K562 (cell line): ENCODE measurements at regions not wholly inside any gene's neighbourhood (a gene's known extent, or its start where the extent isn't known, plus 50 kb on each side); places are given as distances from the start of the nearest gene placed in this dataset.

ENCODE experiments used
- ETV5 ChIP-seq: sonication (generic); formaldehyde crosslinking; IDR thresholded peaks from 2 replicates; pipeline ENCODE4 v1.4.0; 2020; ENCODE audit warnings: low read depth, mild to moderate bottlenecking, missing genetic modification reagents
- MNT ChIP-seq, 2 experiments: fragments of 450-650 bp; conservative IDR thresholded peaks; 2 replicates each; pipeline ENCODE4 v1.6.1; 2017; ENCODE audit warnings: mild to moderate bottlenecking in 2 of 2, moderate library complexity in 2 of 2
- NELFE ChIP-seq: IDR thresholded peaks from 2 replicates; pipeline ENCODE4 v1.6.1; 2011; ENCODE audit warnings: mild to moderate bottlenecking; ENCODE audit not compliant: insufficient read depth, insufficient read length
- NFYB ChIP-seq: IDR thresholded peaks from 2 replicates; pipeline ENCODE4 v1.6.1; 2011; ENCODE audit warnings: mild to moderate bottlenecking, moderate library complexity; ENCODE audit not compliant: insufficient read length; ENCODE audit errors: extremely low read depth
- RBM39 ChIP-seq: fragments of 200-400 bp; formaldehyde crosslinking; optimal IDR thresholded peaks from 2 replicates; pipeline ENCODE3; 2018; ENCODE audit warnings: low read depth, low read length
- ZMIZ1 ChIP-seq, 2 experiments: fragments of 150-350 bp in 1 of 2; IDR thresholded peaks; 2 replicates each; pipeline ENCODE4 v1.6.1; 2012 to 2016; ENCODE audit warnings: low read depth in 2 of 2, low read length in 2 of 2, mild to moderate bottlenecking in 1 of 2, moderate library complexity in 1 of 2
- ZNF507 ChIP-seq: conservative IDR thresholded peaks from 2 replicates; pipeline ENCODE4 v1.6.1; 2017; ENCODE audit warnings: missing genetic modification characterization, missing compliant biosample characterization

- no peak for TF ChIP-seq ZMIZ1 (IDR thresholded peaks at IDR 0.05; ENCODE audit: low read depth in 2 of 2, low read length in 2 of 2)
- peak; percentile 26 for TF ChIP-seq RBM39
- TF ChIP-seq NELFE = no peak
- no peak for TF ChIP-seq NFYB
- 0 out of 2 replicates have a peak, but pooled peaks have one; percentile 12 for TF ChIP-seq ZNF507 (tag)
- no peak for TF ChIP-seq ETV5 (CRISPR knock-in tag)
- no peak for TF ChIP-seq MNT (conservative IDR thresholded peaks at IDR 0.05)
- TF ChIP-seq, all 486 proteins: peak for 7
These were observed 135.1 kb downstream of the OR2B2 start (continued) for GRCh38 chr6:27777126-27777525.
